Adrenal gland (tissue), 9 donors: ENCODE measurements at regions not wholly inside any gene's neighbourhood (a gene's known extent, or its start where the extent isn't known, plus 50 kb on each side); places are given as distances from the start of the nearest gene placed in this dataset.

Experiments
- DNase-seq, 7 donors: peaks; one replicate each; pipeline ENCODE4 v3.0.0-alpha.2; 2019 to 2020
- H3K27ac ChIP-seq, 5 donors: fragments of 200-600 bp; sonication (generic) in 4 of 5; 1 replicate in 3 of 5; 2 replicates in 2 of 5; pipeline versions ENCODE4 v1.5.1 to v1.8.0; 2016 to 2020; ENCODE audit warnings: mild to moderate bottlenecking in 1 of 5
- H3K27me3 ChIP-seq: fragments of 200-600 bp; 2 replicates; pipeline ENCODE4 v1.8.0; 2021
- H3K36me3 ChIP-seq, 2 donors: fragments of 200-600 bp; replicated peaks in 1 of 2; 1 replicate in 1 of 2; 2 replicates in 1 of 2; pipeline versions ENCODE4 v1.5.1 to v1.8.0; 2018 to 2022
- H3K4me1 ChIP-seq, 2 donors: fragments of 200-600 bp; replicated peaks in 1 of 2; 1 replicate in 1 of 2; 2 replicates in 1 of 2; pipeline versions ENCODE4 v1.5.1 to v1.8.0; 2018 to 2021
- H3K4me3 ChIP-seq, 4 donors: fragments of 200-600 bp; sonication (generic) in 3 of 4; one replicate each; pipeline ENCODE4 v1.5.1; 2016 to 2018
- H3K9me3 ChIP-seq, 3 donors: fragments of 200-600 bp; sonication (generic) in 1 of 3; replicated peaks in 1 of 3; 1 replicate in 2 of 3; 2 replicates in 1 of 3; pipeline versions ENCODE4 v1.5.1 to v1.8.0; 2016 to 2021
- POLR2A ChIP-seq, 2 donors: fragments of 450-650 bp; IDR thresholded peaks; one replicate each; pipeline ENCODE4 v1.6.1; 2017; ENCODE audit warnings: antibody characterized with exemption in 2 of 2, mild to moderate bottlenecking in 2 of 2, moderate library complexity in 1 of 2
- WGBS, 4 donors: extraction: QIAGEN DNeasy Blood & Tissue Kit in 2 of 4; methylation state at CpG; one replicate each; pipeline versions ENCODE4 v1.1.5 to v1.1.7; 2013 to 2017; 5-methylcytosine and 5-hydroxymethylcytosine counted together
- intact Hi-C, 2 donors: fragments of 100-400 bp; cut with DNase I; formaldehyde crosslinking; loops; one replicate each; pipeline versions ENCODE4 v1.14.1 to v1.15.0; 2022 to 2023
- TF ChIP-seq, protein P1 (sequence below), 6 experiments: fragments of 450-650 bp in 4 of 6; fragments of 200-600 bp in 2 of 6; sonication (generic) in 1 of 6; IDR thresholded peaks; 1 replicate in 5 of 6; 2 replicates in 1 of 6; pipeline versions ENCODE4 v1.5.1 to v1.8.0; 2016 to 2021; ENCODE audit warnings: antibody characterized with exemption in 6 of 6, mild to moderate bottlenecking in 2 of 6, moderate library complexity in 1 of 6
- donor health status: healthy with polysubstance abuse.
- donor health status: Bipolar disorder and iron deficiency.
- donor health status: DM: yes; HTN: yes; CAD: no.
- donor health status: DM: no; HTN: no; CAD: no.
- donor health status: DM: no; HTN: no; CAD: no.

- WGBS, 4 donors: 72 to 85% (median 76%) methylated on average over 3 of the region's 3 CpGs
- Histone ChIP-seq H3K27me3 (no peaks in the 10 kb centered on the region), H3K4me1 (peaks cover 0 to 5% of the 10 kb centered on the region in 2 donors), H3K4me3 (no peak overlapping the region), H3K36me3 (no peaks in the 10 kb centered on the region), H3K27ac (no peak overlapping the region), H3K9me3 (no peaks in the 10 kb centered on the region)
- intact Hi-C loops: no loop called here
- no peak for TF ChIP-seq POLR2A (IDR thresholded peaks at IDR 0.05)
- TF ChIP-seq, protein P1, sequence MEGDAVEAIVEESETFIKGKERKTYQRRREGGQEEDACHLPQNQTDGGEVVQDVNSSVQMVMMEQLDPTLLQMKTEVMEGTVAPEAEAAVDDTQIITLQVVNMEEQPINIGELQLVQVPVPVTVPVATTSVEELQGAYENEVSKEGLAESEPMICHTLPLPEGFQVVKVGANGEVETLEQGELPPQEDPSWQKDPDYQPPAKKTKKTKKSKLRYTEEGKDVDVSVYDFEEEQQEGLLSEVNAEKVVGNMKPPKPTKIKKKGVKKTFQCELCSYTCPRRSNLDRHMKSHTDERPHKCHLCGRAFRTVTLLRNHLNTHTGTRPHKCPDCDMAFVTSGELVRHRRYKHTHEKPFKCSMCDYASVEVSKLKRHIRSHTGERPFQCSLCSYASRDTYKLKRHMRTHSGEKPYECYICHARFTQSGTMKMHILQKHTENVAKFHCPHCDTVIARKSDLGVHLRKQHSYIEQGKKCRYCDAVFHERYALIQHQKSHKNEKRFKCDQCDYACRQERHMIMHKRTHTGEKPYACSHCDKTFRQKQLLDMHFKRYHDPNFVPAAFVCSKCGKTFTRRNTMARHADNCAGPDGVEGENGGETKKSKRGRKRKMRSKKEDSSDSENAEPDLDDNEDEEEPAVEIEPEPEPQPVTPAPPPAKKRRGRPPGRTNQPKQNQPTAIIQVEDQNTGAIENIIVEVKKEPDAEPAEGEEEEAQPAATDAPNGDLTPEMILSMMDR (IDR thresholded peaks at IDR 0.05): peak in 5 of 6 experiments; percentile 47 to 72 (median 61)
- DNase-seq: peak; percentile 27 to 64 (median 49)
These were observed 162.7 kb upstream of the ETAA1 start for GRCh38 chr2:67234440-67234839.

DNA sequence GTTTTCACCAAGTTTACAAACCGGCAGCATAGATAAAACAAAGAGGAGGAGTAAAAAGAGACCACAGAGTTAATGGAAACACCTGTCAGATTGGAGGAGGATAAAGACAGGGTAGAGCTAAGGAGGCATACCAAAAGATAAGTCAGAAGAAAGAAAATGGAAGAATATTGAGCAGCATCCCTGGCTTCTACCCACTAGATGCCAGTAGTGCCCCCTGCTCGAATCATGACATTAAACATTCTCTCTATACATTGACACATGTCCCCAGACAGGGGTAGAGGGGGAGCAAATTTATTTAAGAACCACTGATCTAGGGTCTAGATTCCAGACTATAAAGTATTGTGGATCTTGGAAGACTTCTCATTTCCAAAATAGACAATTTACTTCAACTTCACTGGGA lies 159.8 kb upstream of the ETAA1 start:
- 83 to 94% (median 87%) methylated on average over 2 of the region's 2 CpGs for WGBS, 4 donors
- no peak for TF ChIP-seq POLR2A (IDR thresholded peaks at IDR 0.05)
- TF ChIP-seq, protein P1 (IDR thresholded peaks at IDR 0.05): no peak
- no peak overlapping the region for H3K27ac ChIP-seq
- H3K4me3 ChIP-seq: no peak overlapping the region
- H3K9me3 ChIP-seq: no peaks in the 10 kb centered on the region
- no peaks in the 10 kb centered on the region for H3K36me3 ChIP-seq
- intact Hi-C loops: no loop called here
- H3K27me3 ChIP-seq: no peaks in the 10 kb centered on the region
- no peak for DNase-seq
- peaks cover 0 to 5% of the 10 kb centered on the region in 2 donors for H3K4me1 ChIP-seq

DNA sequence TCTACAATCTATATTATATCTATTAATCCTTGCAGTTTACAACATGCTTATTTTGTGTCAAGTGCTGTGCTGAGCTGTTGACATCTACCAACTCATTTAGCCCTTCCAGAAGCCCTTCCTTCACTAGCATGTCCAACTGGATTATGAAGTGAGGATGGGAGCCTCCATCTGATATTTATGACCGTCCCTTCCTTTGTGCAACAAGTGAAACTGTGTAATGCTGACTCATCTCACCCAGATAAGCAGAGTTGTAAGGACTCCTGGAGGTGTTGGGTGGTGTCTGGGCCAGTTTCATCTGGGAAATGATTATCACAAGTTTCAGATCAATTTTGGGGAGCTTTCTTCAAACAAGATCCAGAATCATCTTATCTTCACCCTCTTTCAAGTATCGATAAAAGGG lies 156.6 kb upstream of the ETAA1 start:
- no peaks in the 10 kb centered on the region for H3K9me3 ChIP-seq
- no peak for TF ChIP-seq POLR2A (IDR thresholded peaks at IDR 0.05)
- TF ChIP-seq, protein P1 (IDR thresholded peaks at IDR 0.05): no peak
- DNase-seq: no peak
- no peaks in the 10 kb centered on the region for H3K27me3 ChIP-seq
- H3K4me3 ChIP-seq: no peak overlapping the region
- H3K36me3 ChIP-seq: no peaks in the 10 kb centered on the region
- WGBS, 4 donors: 79 to 94% (median 88%) methylated on average over 2 of the region's 2 CpGs
- H3K4me1 ChIP-seq: no peaks in the 10 kb centered on the region
- intact Hi-C loops: no loop called here
- no peak overlapping the region for H3K27ac ChIP-seq

DNA sequence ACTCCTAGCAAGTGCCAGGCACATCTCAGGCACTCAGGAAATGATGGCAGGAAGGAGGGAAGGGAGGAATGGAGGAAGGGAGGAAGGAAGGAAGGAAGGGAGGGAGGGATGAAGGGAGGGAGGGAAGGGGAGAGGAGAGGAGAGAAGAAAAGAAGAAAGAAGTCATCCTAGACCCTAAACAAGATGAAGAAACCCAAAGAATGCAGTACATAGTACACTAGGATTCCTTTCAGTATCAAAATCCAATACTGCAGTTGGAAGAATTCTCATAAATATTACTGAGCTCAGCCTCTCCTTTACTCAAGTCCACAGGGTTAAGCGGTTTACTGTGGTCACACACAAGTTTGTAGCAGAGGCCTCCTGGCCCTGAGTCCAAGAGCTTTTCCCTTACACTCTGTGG lies 155.7 kb upstream of the ETAA1 start:
- TF ChIP-seq, protein P1 (IDR thresholded peaks at IDR 0.05): no peak
- no peak for TF ChIP-seq POLR2A (IDR thresholded peaks at IDR 0.05)
- no peaks in the 10 kb centered on the region for H3K36me3 ChIP-seq
- H3K4me1 ChIP-seq: no peaks in the 10 kb centered on the region
- H3K9me3 ChIP-seq: no peaks in the 10 kb centered on the region
- intact Hi-C loops: no loop called here
- no peaks in the 10 kb centered on the region for H3K27me3 ChIP-seq
- no peak overlapping the region for H3K4me3 ChIP-seq
- no peak overlapping the region for H3K27ac ChIP-seq
- no peak for DNase-seq
- 85 to 96% (median 93%) methylated on average over 1 of the region's 1 CpG for WGBS, 4 donors
